Stomach (tissue), 4 donors: ENCODE measurements at regions not wholly inside any gene's neighbourhood (a gene's known extent, or its start where the extent isn't known, plus 50 kb on each side); places are given as distances from the start of the nearest gene placed in this dataset.

Source experiments
- CTCF ChIP-seq, 7 experiments: fragments of 450-650 bp in 4 of 7; fragments of 200-600 bp in 3 of 7; sonication (generic) in 3 of 7; IDR thresholded peaks; one replicate each; pipeline ENCODE4 v1.5.1; 2016 to 2019; ENCODE audit warnings: antibody characterized with exemption in 7 of 7, control low read depth in 2 of 7, mild to moderate bottlenecking in 1 of 7
- POLR2AphosphoS5 ChIP-seq, 3 donors: sonication (generic); formaldehyde crosslinking; IDR thresholded peaks; one replicate each; pipeline ENCODE4 v1.6.1; 2016; ENCODE audit warnings: antibody characterized with exemption in 3 of 3

- TF ChIP-seq CTCF (IDR thresholded peaks at IDR 0.05) (no peak), POLR2AphosphoS5 (IDR thresholded peaks at IDR 0.05) (no peak)
These were observed 267.7 kb downstream of the PLOD2 start for GRCh38 chr3:145893331-145893730.
